Ovary (tissue), 7 donors: ENCODE measurements at regions not wholly inside any gene's neighbourhood (a gene's known extent, or its start where the extent isn't known, plus 50 kb on each side); places are given as distances from the start of the nearest gene placed in this dataset.

Source experiments
- DNase-seq, 5 donors: peaks; one replicate each; pipeline ENCODE4 v3.0.0-alpha.2; 2019 to 2020
- H3K27ac ChIP-seq, 2 donors: fragments of 200-600 bp; one replicate each; pipeline versions ENCODE4 v1.5.1 to v1.8.0; 2019 to 2022
- H3K27me3 ChIP-seq: fragments of 200-600 bp; one replicate; pipeline ENCODE4 v1.8.0; 2022
- H3K36me3 ChIP-seq: fragments of 200-600 bp; sonication (generic); one replicate; pipeline ENCODE4 v1.5.1; 2019
- H3K4me1 ChIP-seq: one replicate; pipeline ENCODE4 v1.8.1; 2013; ENCODE audit warnings: mild to moderate bottlenecking, moderate library complexity; ENCODE audit not compliant: insufficient read depth
- H3K4me3 ChIP-seq: fragments of 200-600 bp; sonication (generic); one replicate; pipeline ENCODE4 v1.5.1; 2017
- H3K9me3 ChIP-seq, 2 donors: fragments of 200-600 bp in 1 of 2; sonication (generic) in 1 of 2; one replicate each; pipeline versions ENCODE4 v1.5.1 to v1.8.1; 2013 to 2019; ENCODE audit warnings: mild to moderate bottlenecking in 1 of 2, moderate library complexity in 1 of 2
- CTCF ChIP-seq, 3 donors: fragments of 450-650 bp in 2 of 3; fragments of 200-600 bp in 1 of 3; IDR thresholded peaks; one replicate each; pipeline versions ENCODE4 v1.5.1 to v1.8.0; 2016 to 2022; ENCODE audit warnings: antibody characterized with exemption in 3 of 3, mild to moderate bottlenecking in 1 of 3
- EP300 ChIP-seq: sonication (generic); formaldehyde crosslinking; IDR thresholded peaks from one replicate; pipeline ENCODE4 v1.6.1; 2017; ENCODE audit warnings: antibody characterized with exemption
- POLR2A ChIP-seq: fragments of 450-650 bp; IDR thresholded peaks from one replicate; pipeline ENCODE4 v1.6.1; 2017; ENCODE audit warnings: antibody characterized with exemption, mild to moderate bottlenecking, moderate library complexity
- WGBS, 3 donors: extraction: QIAGEN DNeasy Blood & Tissue Kit in 1 of 3; methylation state at CpG; one replicate each; pipeline versions ENCODE4 v1.1.5 to v1.1.7; 2013 to 2017; 5-methylcytosine and 5-hydroxymethylcytosine counted together
- intact Hi-C, 4 donors: fragments of 100-400 bp; cut with DNase I; formaldehyde crosslinking; loops; one replicate each; pipeline versions ENCODE4 v1.11.0 to v1.15.1; 2022 to 2023
- donor health status: DM: no; HTN: no; CAD: no; lungs with moderate emphysema.
- donor health status: DM: no; HTN: no; CAD: no.
- donor health status: Bipolar disorder and iron deficiency.
- donor health status: DM: no; HTN: no; CAD: no.
- donor health status: DM: yes; HTN: yes; CAD: no.

- no peaks in the 10 kb centered on the region for H3K9me3 ChIP-seq
- TF ChIP-seq CTCF (IDR thresholded peaks at IDR 0.05) (no peak), POLR2A (no peak), EP300 (no peak)
- H3K36me3 ChIP-seq, result no peaks in the 10 kb centered on the region
- no peak for DNase-seq
- H3K4me3 ChIP-seq, result no peak overlapping the region
- H3K27me3 ChIP-seq, result no peaks in the 10 kb centered on the region
- intact Hi-C loops, result no loop called here
- H3K4me1 ChIP-seq, result no peaks in the 10 kb centered on the region
- no peak overlapping the region for H3K27ac ChIP-seq
- 85 to 91% (median 88%) methylated on average over 6 of the region's 6 CpGs for WGBS, 3 donors
Measured at GRCh38 chr13:20351281-20352022, 119.3 kb upstream of the GJB6 start.

GRCh38 chr13:20350819-20351218, 118.7 kb upstream of the GJB6 start:
- H3K4me3 ChIP-seq, result no peak overlapping the region
- no peaks in the 10 kb centered on the region for H3K27me3 ChIP-seq
- no peaks in the 10 kb centered on the region for H3K4me1 ChIP-seq
- intact Hi-C loops, result no loop called here
- H3K27ac ChIP-seq, result no peak overlapping the region
- TF ChIP-seq EP300 (no peak), CTCF (IDR thresholded peaks at IDR 0.05) (no peak), POLR2A (no peak)
- WGBS, 3 donors, result 76 to 84% (median 81%) methylated on average over 6 of the region's 6 CpGs
- DNase-seq, result no peak
- H3K36me3 ChIP-seq, result no peaks in the 10 kb centered on the region
- H3K9me3 ChIP-seq, result no peaks in the 10 kb centered on the region

GRCh38 chr13:20350382-20350763, 118.3 kb upstream of the GJB6 start:
- no peak overlapping the region for H3K4me3 ChIP-seq
- no peaks in the 10 kb centered on the region for H3K27me3 ChIP-seq
- 94 to 98% (median 95%) methylated on average over 3 of the region's 3 CpGs for WGBS, 3 donors
- intact Hi-C loops, result no loop called here
- H3K9me3 ChIP-seq, result no peaks in the 10 kb centered on the region
- H3K36me3 ChIP-seq, result no peaks in the 10 kb centered on the region
- no peak overlapping the region for H3K27ac ChIP-seq
- no peak for TF ChIP-seq EP300
- no peak for TF ChIP-seq POLR2A
- no peak for TF ChIP-seq CTCF (IDR thresholded peaks at IDR 0.05)
- no peaks in the 10 kb centered on the region for H3K4me1 ChIP-seq
- DNase-seq, result no peak

GRCh38 chr13:20349564-20350381, 117.7 kb upstream of the GJB6 start:
- Histone ChIP-seq H3K27me3 (no peaks in the 10 kb centered on the region), H3K36me3 (no peaks in the 10 kb centered on the region), H3K4me1 (no peaks in the 10 kb centered on the region), H3K27ac (no peak overlapping the region), H3K9me3 (no peaks in the 10 kb centered on the region), H3K4me3 (no peak overlapping the region)
- 77 to 81% (median 80%) methylated on average over 17 of the region's 17 CpGs for WGBS, 3 donors
- TF ChIP-seq EP300, result no peak
- TF ChIP-seq CTCF (IDR thresholded peaks at IDR 0.05), result no peak
- TF ChIP-seq POLR2A, result no peak
- no peak for DNase-seq
- intact Hi-C loops, result no loop called here
